Retinal pigment epithelial cell (primary cell): ENCODE measurements at regions not wholly inside any gene's neighbourhood (a gene's known extent, or its start where the extent isn't known, plus 50 kb on each side); places are given as distances from the start of the nearest gene placed in this dataset.

Source experiments
- DNase-seq: peaks from one replicate; pipeline ENCODE4 v3.0.0-alpha.2; 2010; ENCODE audit warnings: low read depth
- H3K4me3 ChIP-seq: 2 replicates; pipeline ENCODE4 v1.5.1; 2011; ENCODE audit warnings: mild to moderate bottlenecking, low read length, control low read depth, moderate library complexity
- CTCF ChIP-seq: conservative IDR thresholded peaks from 2 replicates; pipeline ENCODE4 v1.5.1; 2011; ENCODE audit warnings: low read depth, low read length, control low read depth, inconsistent platforms

GRCh38 chr15:93378558-93378957 lies 289.5 kb upstream of the RGMA start:
- no peak for TF ChIP-seq CTCF
- DNase-seq, result no peak
- no peak overlapping the region for H3K4me3 ChIP-seq

- H3K4me3 ChIP-seq, result no peak overlapping the region
- TF ChIP-seq CTCF, result no peak
- no peak for DNase-seq
Measured at GRCh38 chr15:93372865-93373223, 283.8 kb upstream of the RGMA start.

- TF ChIP-seq CTCF, result no peak
- no peak for DNase-seq
- H3K4me3 ChIP-seq, result no peak overlapping the region
Measured at GRCh38 chr15:93372208-93372864, 283.3 kb upstream of the RGMA start.

- no peak overlapping the region for H3K4me3 ChIP-seq
- no peak for DNase-seq
- no peak for TF ChIP-seq CTCF
Measured at GRCh38 chr15:93366387-93367100, 277.5 kb upstream of the RGMA start.

- H3K4me3 ChIP-seq, result no peak overlapping the region
- no peak for TF ChIP-seq CTCF
- no peak for DNase-seq
Measured at GRCh38 chr15:93362821-93363220, 273.8 kb upstream of the RGMA start.

- no peak overlapping the region for H3K4me3 ChIP-seq
- DNase-seq, result no peak
- no peak for TF ChIP-seq CTCF
Measured at GRCh38 chr15:93362203-93362602, 273.2 kb upstream of the RGMA start.

- no peak overlapping the region for H3K4me3 ChIP-seq
- DNase-seq, result no peak
- no peak for TF ChIP-seq CTCF
Measured at GRCh38 chr15:93361703-93362102, 272.7 kb upstream of the RGMA start.
